DOHH2 (cell line): ENCODE measurements at regions not wholly inside any gene's neighbourhood (a gene's known extent, or its start where the extent isn't known, plus 50 kb on each side); places are given as distances from the start of the nearest gene placed in this dataset.

Experiments used
- CTCF ChIP-seq: fragments of 200-600 bp; sonication (generic); IDR thresholded peaks from one replicate; pipeline ENCODE4 v1.5.1; 2014; ENCODE audit warnings: antibody characterized with exemption, mild to moderate bottlenecking, low read depth, low read length; ENCODE audit not compliant: poor library complexity, severe bottlenecking
- EZH2phosphoT487 ChIP-seq: fragments of 200-600 bp; sonication (generic); IDR thresholded peaks from 2 replicates; pipeline ENCODE4 v1.6.1; 2017; ENCODE audit warnings: borderline replicate concordance, mild to moderate bottlenecking, antibody characterized with exemption, low read length, moderate library complexity, mixed read lengths

- TF ChIP-seq CTCF (no peak), EZH2phosphoT487 (no peak)
Measured at GRCh38 chr2:184425083-184425482, 173.2 kb upstream of the ZNF804A start.
